Ishikawa (cell line): ENCODE measurements at regions not wholly inside any gene's neighbourhood (a gene's known extent, or its start where the extent isn't known, plus 50 kb on each side); places are given as distances from the start of the nearest gene placed in this dataset.

Experiments
- CEBPB ChIP-seq: IDR thresholded peaks from 2 replicates; pipeline ENCODE4 v1.6.1; 2012
- EGR1 ChIP-seq: IDR thresholded peaks from 2 replicates; pipeline ENCODE4 v1.6.1; 2012
- EP300 ChIP-seq: IDR thresholded peaks from 2 replicates; pipeline ENCODE4 v1.6.1; 2012; ENCODE audit warnings: borderline replicate concordance
- NFIC ChIP-seq: IDR thresholded peaks from 2 replicates; pipeline ENCODE4 v1.6.1; 2012

DNA sequence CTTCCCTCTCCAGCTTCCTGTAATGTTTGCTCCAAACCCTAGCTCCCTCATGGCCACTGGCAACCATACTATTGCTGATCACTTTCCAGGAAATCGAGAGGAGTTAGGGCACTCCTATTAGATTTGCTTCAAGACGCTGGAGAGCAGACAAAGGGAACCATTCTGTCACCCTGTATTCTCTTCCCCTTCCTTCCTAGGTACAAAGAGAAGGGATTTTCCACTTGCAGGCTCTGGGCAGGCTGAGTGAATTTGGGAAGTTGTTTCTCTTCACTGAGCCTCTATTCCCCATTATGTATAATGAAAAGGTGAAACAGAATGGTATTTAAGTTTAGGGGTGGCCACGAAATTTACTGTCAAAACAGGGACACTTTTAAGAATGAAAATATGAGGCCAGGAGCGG, 99.4 kb upstream of the LPP start:
- TF ChIP-seq CEBPB: no peak
- no peak for TF ChIP-seq EGR1
- no peak for TF ChIP-seq EP300
- no peak for TF ChIP-seq NFIC
